IPS DF 4.7 (cell line): ENCODE measurements at regions not wholly inside any gene's neighbourhood (a gene's known extent, or its start where the extent isn't known, plus 50 kb on each side); places are given as distances from the start of the nearest gene placed in this dataset.

Experiments
- DNase-seq: peaks from one replicate; pipeline ENCODE4 v3.0.0-alpha.2; 2013; ENCODE audit warnings: low spot score; ENCODE audit errors: extremely low read depth

GRCh38 chr5:51033215-51033614 is 350.0 kb upstream of the ISL1 start:
- DNase-seq, result no peak

GRCh38 chr5:51034222-51034901 is 348.9 kb upstream of the ISL1 start:
- no peak for DNase-seq

GRCh38 chr5:51039424-51040329 is 343.6 kb upstream of the ISL1 start:
- no peak for DNase-seq

GRCh38 chr5:51043745-51044144 is 339.5 kb upstream of the ISL1 start:
- no peak for DNase-seq

- no peak for DNase-seq
Observed at GRCh38 chr5:51047369-51047768, 335.9 kb upstream of the ISL1 start.

GRCh38 chr5:51053361-51053760 is 329.9 kb upstream of the ISL1 start:
- DNase-seq, result no peak

- DNase-seq, result no peak
Observed at GRCh38 chr5:51060953-51061352, 322.3 kb upstream of the ISL1 start.

- DNase-seq, result no peak
Observed at GRCh38 chr5:51072937-51073336, 310.3 kb upstream of the ISL1 start.

GRCh38 chr5:51082741-51083140 is 300.5 kb upstream of the ISL1 start:
- DNase-seq, result no peak

- DNase-seq, result no peak
Observed at GRCh38 chr5:51091816-51092215, 291.4 kb upstream of the ISL1 start.

- DNase-seq, result no peak
Observed at GRCh38 chr5:51095486-51095885, 287.8 kb upstream of the ISL1 start.

GRCh38 chr5:51096859-51097258 is 286.4 kb upstream of the ISL1 start:
- no peak for DNase-seq

GRCh38 chr5:51099173-51099853 is 283.9 kb upstream of the ISL1 start:
- no peak for DNase-seq

- DNase-seq, result no peak
Observed at GRCh38 chr5:51104556-51104955, 278.7 kb upstream of the ISL1 start.

- DNase-seq, result no peak
Observed at GRCh38 chr5:51109786-51110410, 273.4 kb upstream of the ISL1 start.

- DNase-seq, result no peak
Observed at GRCh38 chr5:51131266-51131665, 252.0 kb upstream of the ISL1 start.

GRCh38 chr5:51138164-51138563 is 245.1 kb upstream of the ISL1 start:
- no peak for DNase-seq

GRCh38 chr5:51148437-51148836 is 234.8 kb upstream of the ISL1 start:
- DNase-seq, result no peak

- DNase-seq, result no peak
Observed at GRCh38 chr5:51156222-51156621, 227.0 kb upstream of the ISL1 start.

- DNase-seq, result peak; percentile 44
Observed at GRCh38 chr5:51156838-51157237, 226.4 kb upstream of the ISL1 start.

- DNase-seq, result no peak
Observed at GRCh38 chr5:51159164-51159563, 224.1 kb upstream of the ISL1 start.

GRCh38 chr5:51159606-51160005 is 223.6 kb upstream of the ISL1 start:
- DNase-seq, result no peak
